PC-9 (cell line): ENCODE measurements at regions not wholly inside any gene's neighbourhood (a gene's known extent, or its start where the extent isn't known, plus 50 kb on each side); places are given as distances from the start of the nearest gene placed in this dataset.

Experiments used
- BruUV-seq: library from RNA; stranded (reverse); fragments of 400-500 nt; replicated peaks from 2 replicates; lab custom pipeline; 2021; lab: Mats Ljungman, UMichigan
- CTCF ChIA-PET: fragments of 300-600 bp; sonication (Branson Sonifier 250); formaldehyde crosslinking; loops from one replicate; lab custom pipeline; 2022; ENCODE audit warnings: antibody characterized with exemption; lab: Charles Lee
- POLR2A ChIA-PET: fragments of 300-600 bp; sonication (Branson Sonifier 250); formaldehyde crosslinking; loops from one replicate; lab custom pipeline; 2022; ENCODE audit warnings: antibody characterized with exemption; ENCODE audit not compliant: unreplicated experiment; lab: Charles Lee
- DNase-seq, 2 experiments: peaks; one replicate each; pipeline versions ENCODE4 v3.0.0 to v3.0.0-alpha.2; 2015 to 2022; ENCODE audit warnings: mixed read lengths in 1 of 2
- H2AFZ ChIP-seq: fragments of 200-600 bp; sonication (generic); 2 replicates; pipeline ENCODE4 v1.8.1; 2017; ENCODE audit warnings: antibody characterized with exemption
- H3F3A ChIP-seq: fragments of 200-600 bp; sonication (generic); 2 replicates; pipeline ENCODE4 v1.8.1; 2017; ENCODE audit warnings: antibody characterized with exemption, mild to moderate bottlenecking, low read depth; ENCODE audit not compliant: insufficient read depth
- H3K27ac ChIP-seq: fragments of 200-600 bp; sonication (generic); 2 replicates; pipeline ENCODE4 v1.6.1; 2016; ENCODE audit warnings: mixed run types
- H3K27me3 ChIP-seq: fragments of 200-600 bp; sonication (generic); 2 replicates; pipeline ENCODE4 v1.6.1; 2016; ENCODE audit warnings: low read depth, mixed run types; ENCODE audit not compliant: insufficient read depth
- H3K36me3 ChIP-seq: fragments of 200-600 bp; sonication (generic); 2 replicates; pipeline ENCODE4 v1.6.1; 2016; ENCODE audit warnings: low read depth, mixed run types
- H3K4me1 ChIP-seq: fragments of 200-600 bp; sonication (generic); replicated peaks from 2 replicates; pipeline ENCODE4 v1.6.1; 2016; ENCODE audit warnings: mixed run types; ENCODE audit not compliant: insufficient read depth
- H3K4me2 ChIP-seq: fragments of 200-600 bp; sonication (generic); 2 replicates; pipeline ENCODE4 v1.6.1; 2017; ENCODE audit warnings: mixed run types
- H3K4me3 ChIP-seq: fragments of 200-600 bp; sonication (generic); 2 replicates; pipeline ENCODE4 v1.6.1; 2016; ENCODE audit warnings: mixed run types
- H3K79me2 ChIP-seq: fragments of 200-600 bp; sonication (generic); 2 replicates; pipeline ENCODE4 v1.6.1; 2017; ENCODE audit warnings: low read depth, mixed run types
- H3K9me2 ChIP-seq: fragments of 200-600 bp; sonication (generic); 2 replicates; pipeline ENCODE4 v1.8.1; 2017; ENCODE audit warnings: mild to moderate bottlenecking; ENCODE audit not compliant: insufficient read depth
- H3K9me3 ChIP-seq: fragments of 200-600 bp; sonication (generic); 2 replicates; pipeline ENCODE4 v1.8.1; 2016; ENCODE audit warnings: low read depth; ENCODE audit not compliant: insufficient read depth
- H4K20me1 ChIP-seq: fragments of 200-600 bp; sonication (generic); 2 replicates; pipeline ENCODE4 v1.8.1; 2017; ENCODE audit not compliant: insufficient read depth
- CTCF ChIP-seq: fragments of 200-600 bp; sonication (generic); conservative IDR thresholded peaks from 2 replicates; pipeline ENCODE4 v1.6.1; 2017; ENCODE audit warnings: mixed run types, antibody characterized with exemption, mild to moderate bottlenecking, moderate library complexity
- EZH2 ChIP-seq: fragments of 200-600 bp; sonication (generic); IDR thresholded peaks from 2 replicates; pipeline ENCODE4 v1.8.0; 2017; ENCODE audit warnings: antibody characterized with exemption, low read depth
- intact Hi-C: fragments of 100-400 bp; cut with micrococcal nuclease; formaldehyde crosslinking; loops from one replicate; pipeline ENCODE4 v1.10.0; 2022; ENCODE audit not compliant: unreplicated experiment

- H3K4me3 ChIP-seq = no peak overlapping the region
- H2AFZ ChIP-seq = no peak overlapping the region
- BruUV-seq = no TSS peak
- no peaks in the 10 kb centered on the region for H3K9me2 ChIP-seq
- no peaks in the 10 kb centered on the region for H3K36me3 ChIP-seq
- DNase-seq = no peak
- H3K27ac ChIP-seq = no peak overlapping the region
- H3K9me3 ChIP-seq = no peaks in the 10 kb centered on the region
- H3F3A ChIP-seq = no peaks in the 10 kb centered on the region
- peaks cover 99% of the 10 kb centered on the region for H3K27me3 ChIP-seq
- no peaks in the 10 kb centered on the region for H4K20me1 ChIP-seq
- H3K4me2 ChIP-seq = no peak overlapping the region
- POLR2A ChIA-PET = no interaction called here
- CTCF ChIA-PET = no interaction called here
- intact Hi-C loops = no loop called here
- TF ChIP-seq CTCF (no peak), EZH2 (no peak)
- H3K4me1 ChIP-seq = no peaks in the 10 kb centered on the region
- no peaks in the 10 kb centered on the region for H3K79me2 ChIP-seq
These were observed 118.0 kb upstream of the CRHR1 start for GRCh38 chr17:45666046-45666600.

GRCh38 chr17:45666641-45667040 lies 117.5 kb upstream of the CRHR1 start:
- H3K27me3 ChIP-seq = peaks cover 99% of the 10 kb centered on the region
- H4K20me1 ChIP-seq = no peaks in the 10 kb centered on the region
- H2AFZ ChIP-seq = no peak overlapping the region
- no peak for TF ChIP-seq EZH2
- no peak for TF ChIP-seq CTCF
- H3K4me2 ChIP-seq = no peak overlapping the region
- no peak overlapping the region for H3K4me3 ChIP-seq
- H3K79me2 ChIP-seq = no peaks in the 10 kb centered on the region
- no TSS peak for BruUV-seq
- H3F3A ChIP-seq = no peaks in the 10 kb centered on the region
- H3K9me3 ChIP-seq = no peaks in the 10 kb centered on the region
- ChIA-PET CTCF (no interaction called here), POLR2A (no interaction called here)
- intact Hi-C loops = no loop called here
- H3K4me1 ChIP-seq = no peaks in the 10 kb centered on the region
- no peak overlapping the region for H3K27ac ChIP-seq
- H3K36me3 ChIP-seq = no peaks in the 10 kb centered on the region
- no peak for DNase-seq
- H3K9me2 ChIP-seq = no peaks in the 10 kb centered on the region

- POLR2A ChIA-PET = no interaction called here
- H3F3A ChIP-seq = no peaks in the 10 kb centered on the region
- H3K4me1 ChIP-seq = no peaks in the 10 kb centered on the region
- H3K27ac ChIP-seq = no peak overlapping the region
- CTCF ChIA-PET = no interaction called here
- no peaks in the 10 kb centered on the region for H4K20me1 ChIP-seq
- peaks cover 99% of the 10 kb centered on the region for H3K27me3 ChIP-seq
- H3K9me2 ChIP-seq = no peaks in the 10 kb centered on the region
- no peak for TF ChIP-seq CTCF
- no peak for TF ChIP-seq EZH2
- no peaks in the 10 kb centered on the region for H3K9me3 ChIP-seq
- no peak for DNase-seq
- no peak overlapping the region for H3K4me3 ChIP-seq
- H2AFZ ChIP-seq = no peak overlapping the region
- H3K4me2 ChIP-seq = no peak overlapping the region
- no peaks in the 10 kb centered on the region for H3K36me3 ChIP-seq
- no TSS peak for BruUV-seq
- H3K79me2 ChIP-seq = no peaks in the 10 kb centered on the region
- intact Hi-C loops = no loop called here
These were observed 116.4 kb upstream of the CRHR1 start for GRCh38 chr17:45667591-45668171.
